GM23338 (cell line): ENCODE measurements at regions not wholly inside any gene's neighbourhood (a gene's known extent, or its start where the extent isn't known, plus 50 kb on each side); places are given as distances from the start of the nearest gene placed in this dataset.

ENCODE experiments used
- ATAC-seq: fragments of 200-7000 bp; cut with Tn5 transposase; 3 replicates; pipeline ENCODE4 v1.9.1; 2020
- DNase-seq: peaks from one replicate; pipeline ENCODE4 v3.0.0-alpha.2; 2015; ENCODE audit warnings: low spot score
- H2AFZ ChIP-seq: fragments of 200-600 bp; sonication (generic); 2 replicates; pipeline ENCODE4 v1.8.0; 2016; ENCODE audit warnings: antibody characterized with exemption, mild to moderate bottlenecking, moderate library complexity
- H3F3A ChIP-seq: fragments of 200-600 bp; sonication (generic); replicated peaks from 2 replicates; pipeline ENCODE4 v1.8.0; 2017; ENCODE audit warnings: antibody characterized with exemption, mixed run types, low read depth
- H3K27ac ChIP-seq: fragments of 200-600 bp; sonication (generic); 2 replicates; pipeline ENCODE4 v1.6.1; 2016; ENCODE audit warnings: low read depth
- H3K27me3 ChIP-seq: fragments of 200-600 bp; sonication (generic); 2 replicates; pipeline ENCODE4 v1.8.0; 2016; ENCODE audit warnings: mild to moderate bottlenecking, mixed run types, moderate library complexity; ENCODE audit not compliant: insufficient read depth
- H3K36me3 ChIP-seq: fragments of 200-600 bp; sonication (generic); 2 replicates; pipeline ENCODE4 v1.8.0; 2016; ENCODE audit warnings: mild to moderate bottlenecking; ENCODE audit not compliant: insufficient read depth
- H3K4me1 ChIP-seq: fragments of 200-600 bp; sonication (generic); 2 replicates; pipeline ENCODE4 v1.8.0; 2016; ENCODE audit warnings: mild to moderate bottlenecking, moderate library complexity; ENCODE audit not compliant: insufficient read depth
- H3K4me2 ChIP-seq: fragments of 200-600 bp; sonication (generic); 2 replicates; pipeline ENCODE4 v1.7.1; 2017; ENCODE audit warnings: mixed run types
- H3K4me3 ChIP-seq: fragments of 200-600 bp; sonication (generic); 2 replicates; pipeline ENCODE4 v1.6.1; 2016; ENCODE audit warnings: mixed run types
- H3K79me2 ChIP-seq: fragments of 200-600 bp; sonication (generic); replicated peaks from 2 replicates; pipeline ENCODE4 v1.8.0; 2017; ENCODE audit warnings: mild to moderate bottlenecking; ENCODE audit not compliant: insufficient read depth
- H3K9me2 ChIP-seq: fragments of 200-600 bp; sonication (generic); 2 replicates; pipeline ENCODE4 v1.8.0; 2017; ENCODE audit not compliant: insufficient read depth
- H4K20me1 ChIP-seq: fragments of 200-600 bp; sonication (generic); replicated peaks from 2 replicates; pipeline ENCODE4 v1.8.0; 2017; ENCODE audit warnings: mild to moderate bottlenecking; ENCODE audit not compliant: insufficient read depth
- H3K27ac Mint-ChIP-seq: 2 replicates; pipeline ENCODE4 v1.8.0; 2020; ENCODE audit warnings: inconsistent platforms, mild to moderate bottlenecking, moderate library complexity, mixed read lengths
- H3K27me3 Mint-ChIP-seq: 3 replicates; pipeline ENCODE4 v1.8.0; 2022; ENCODE audit warnings: low read depth, mild to moderate bottlenecking, moderate library complexity, mixed read lengths, inconsistent platforms; ENCODE audit not compliant: insufficient read depth, poor library complexity
- H3K36me3 Mint-ChIP-seq: 3 replicates; pipeline ENCODE4 v1.8.0; 2021; ENCODE audit warnings: low read depth, mild to moderate bottlenecking, inconsistent platforms, moderate library complexity, mixed read lengths
- H3K4me1 Mint-ChIP-seq: 3 replicates; pipeline ENCODE4 v1.8.0; 2020; ENCODE audit warnings: mild to moderate bottlenecking, inconsistent platforms, mixed read lengths
- H3K4me3 Mint-ChIP-seq: 3 replicates; pipeline ENCODE4 v1.8.0; 2021; ENCODE audit warnings: moderate library complexity, mild to moderate bottlenecking, inconsistent platforms, mixed read lengths
- H3K9me3 Mint-ChIP-seq: 3 replicates; pipeline ENCODE4 v1.8.0; 2020; ENCODE audit warnings: moderate library complexity, mild to moderate bottlenecking, inconsistent platforms, mixed read lengths
- CTCF ChIP-seq, 2 experiments: fragments of 200-600 bp in 1 of 2; sonication (generic) in 1 of 2; conservative IDR thresholded peaks; 2 replicates each; pipeline versions ENCODE4 v1.5.1 to v1.6.1; 2016 to 2017; ENCODE audit warnings: antibody characterized with exemption in 2 of 2, low read depth in 2 of 2, mild to moderate bottlenecking in 2 of 2, moderate library complexity in 1 of 2
- ETS1 ChIP-seq: IDR thresholded peaks from 2 replicates; pipeline ENCODE4 v1.6.1; 2016; ENCODE audit warnings: antibody characterized with exemption
- EZH2 ChIP-seq: fragments of 200-600 bp; sonication (generic); IDR thresholded peaks from one replicate; pipeline ENCODE4 v1.8.0; 2017; ENCODE audit warnings: antibody characterized with exemption, mild to moderate bottlenecking, low read depth; ENCODE audit not compliant: unreplicated experiment
- EZH2phosphoT487 ChIP-seq: fragments of 200-600 bp; sonication (generic); IDR thresholded peaks from one replicate; pipeline ENCODE4 v1.8.1; 2018; ENCODE audit warnings: antibody characterized with exemption; ENCODE audit not compliant: unreplicated experiment
- POLR2AphosphoS5 ChIP-seq: IDR thresholded peaks from 2 replicates; pipeline ENCODE4 v1.6.1; 2016; ENCODE audit warnings: antibody characterized with exemption, low read depth
- REST ChIP-seq: IDR thresholded peaks from one replicate; pipeline ENCODE4 v1.6.1; 2018; ENCODE audit warnings: antibody characterized with exemption; ENCODE audit not compliant: unreplicated experiment
- STAT1 ChIP-seq: IDR thresholded peaks from one replicate; pipeline ENCODE4 v1.6.1; 2016; ENCODE audit warnings: antibody characterized with exemption; ENCODE audit not compliant: unreplicated experiment
- ZNF331 ChIP-seq: fragments of 250-450 bp; sonication (Bioruptor Pico); IDR thresholded peaks from 2 replicates; pipeline ENCODE4 v1.5.0; 2020; ENCODE audit warnings: low read depth, mild to moderate bottlenecking, moderate library complexity
- ZNF462 ChIP-seq: fragments of 250-450 bp; sonication (Bioruptor Pico); IDR thresholded peaks from 2 replicates; pipeline ENCODE4 v1.5.0; 2020; ENCODE audit warnings: mild to moderate bottlenecking, moderate library complexity

DNA sequence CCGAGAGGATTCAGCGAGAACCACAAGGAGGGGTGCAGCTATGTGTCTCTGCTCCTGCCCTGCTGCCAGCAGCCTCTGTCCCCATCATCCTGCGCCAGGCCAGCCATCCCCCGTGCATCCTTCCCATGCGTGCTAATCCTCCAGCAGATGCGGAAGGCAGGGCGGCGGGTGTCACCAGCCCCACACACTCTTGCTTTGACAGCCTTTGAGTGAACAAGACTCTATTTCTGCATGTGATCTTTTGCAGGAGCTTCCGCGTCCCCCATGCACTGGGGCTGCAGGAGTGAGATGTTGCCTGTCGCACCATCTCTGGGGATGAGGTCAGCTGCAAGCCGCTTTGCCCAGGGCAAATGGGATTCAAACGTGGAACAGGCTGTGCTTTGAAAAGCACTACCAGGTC lies 58.0 kb upstream of the OLFM1 start (continued):
- TF ChIP-seq REST (no peak), CTCF (conservative IDR thresholded peaks at IDR 0.05; ENCODE audit: low read depth in 2 of 2) (no peak), EZH2phosphoT487 (no peak), POLR2AphosphoS5 (no peak), ETS1 (no peak)

DNA sequence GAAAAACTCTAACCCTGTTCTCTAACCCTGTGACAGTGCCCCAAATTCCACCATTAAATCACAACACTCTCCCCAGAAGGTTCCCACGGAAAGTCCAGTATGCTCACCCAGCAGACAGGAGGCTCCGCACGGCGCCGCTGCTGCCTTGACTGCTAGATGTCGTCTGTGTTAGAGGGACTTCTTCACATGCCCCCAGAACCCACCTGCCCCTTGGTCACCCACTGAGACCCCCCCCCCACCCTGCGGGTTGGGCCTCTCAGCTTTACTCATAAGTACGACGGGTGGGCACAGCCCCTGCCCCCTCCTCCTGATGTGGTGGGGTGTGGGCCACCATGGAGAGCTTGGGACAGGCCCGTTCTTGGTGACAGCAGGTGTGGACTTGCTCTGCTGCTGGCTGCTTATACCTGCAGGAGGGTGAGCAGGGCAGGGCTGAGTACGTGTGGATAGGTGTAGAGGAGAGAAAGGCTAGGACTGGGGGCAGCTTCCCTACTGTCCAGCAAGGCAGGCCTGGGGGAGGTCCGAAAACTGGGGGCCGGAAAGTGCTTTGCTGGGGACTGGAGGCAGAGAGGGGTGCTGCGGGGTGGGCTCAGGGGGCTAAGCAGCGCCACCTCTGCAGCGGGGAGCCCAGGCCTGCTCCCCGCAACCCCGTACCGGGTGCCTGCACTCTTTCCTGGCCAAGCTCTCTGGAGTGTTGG lies 57.5 kb upstream of the OLFM1 start:
- H3K4me3 Mint-ChIP-seq, result no peak overlapping the region
- no peaks in the 10 kb centered on the region for H3F3A ChIP-seq
- H2AFZ ChIP-seq, result no peak overlapping the region
- no peak overlapping the region for H3K4me3 ChIP-seq
- H3K4me1 ChIP-seq, result no peaks in the 10 kb centered on the region
- H3K9me2 ChIP-seq, result no peaks in the 10 kb centered on the region
- peaks cover 1% of the 10 kb centered on the region; the same call in 2 of the 3 replicates for H3K9me3 Mint-ChIP-seq
- no peak for DNase-seq
- H3K36me3 Mint-ChIP-seq, result no peaks in the 10 kb centered on the region
- no peaks in the 10 kb centered on the region for H3K79me2 ChIP-seq
- peak; percentile 32; the same call in 2 of the 3 replicates for ATAC-seq
- peaks cover 7% of the 10 kb centered on the region for H3K27me3 Mint-ChIP-seq
- no peaks in the 10 kb centered on the region for H3K27me3 ChIP-seq
- no peaks in the 10 kb centered on the region for H3K36me3 ChIP-seq
- H3K27ac ChIP-seq, result no peak overlapping the region
- H4K20me1 ChIP-seq, result no peaks in the 10 kb centered on the region
- no peaks in the 10 kb centered on the region; the same call in none of the 3 replicates for H3K4me1 Mint-ChIP-seq
- no peak overlapping the region for H3K27ac Mint-ChIP-seq
- no peak overlapping the region for H3K4me2 ChIP-seq
- TF ChIP-seq EZH2 (no peak), STAT1 (no peak), ZNF331 (CRISPR knock-in tag) (no peak), POLR2AphosphoS5 (no peak), ETS1 (no peak), ZNF462 (no peak), EZH2phosphoT487 (no peak)
